Activated CD8-positive, alpha-beta T cell treated with anti-CD3 and anti-CD28 coated beads for 36 hours (primary cell): ENCODE measurements at regions not wholly inside any gene's neighbourhood (a gene's known extent, or its start where the extent isn't known, plus 50 kb on each side); places are given as distances from the start of the nearest gene placed in this dataset.

Source experiments
- ATAC-seq: fragments of 200-7000 bp; cut with Tn5 transposase; one replicate; pipeline ENCODE4 v1.10.0; 2021; ENCODE audit warnings: mild to moderate bottlenecking, moderate library complexity
- CTCF ChIA-PET: fragments of 350-600 bp; sonication (Branson Sonifier 250); formaldehyde crosslinking; loops from one replicate; lab custom pipeline; 2021; ENCODE audit warnings: antibody characterized with exemption; lab: Charles Lee
- POLR2A ChIA-PET: fragments of 350-600 bp; sonication (Branson Sonifier 250); formaldehyde crosslinking; loops from one replicate; lab custom pipeline; 2021; ENCODE audit warnings: antibody characterized with exemption; lab: Charles Lee
- DNase-seq: peaks from one replicate; pipeline ENCODE4 v3.0.0-alpha.2; 2020
- H3K27ac Mint-ChIP-seq: one replicate; pipeline ENCODE4 v1.8.0; 2021; ENCODE audit warnings: mild to moderate bottlenecking, mixed read lengths
- H3K27me3 Mint-ChIP-seq: one replicate; pipeline ENCODE4 v1.8.0; 2021; ENCODE audit warnings: mixed read lengths
- H3K36me3 Mint-ChIP-seq: one replicate; pipeline ENCODE4 v1.8.0; 2021; ENCODE audit warnings: low read depth, mixed read lengths
- H3K4me1 Mint-ChIP-seq: one replicate; pipeline ENCODE4 v1.8.0; 2021; ENCODE audit warnings: low read depth, mixed read lengths
- H3K4me3 Mint-ChIP-seq: one replicate; pipeline ENCODE4 v1.8.0; 2021; ENCODE audit warnings: mild to moderate bottlenecking, moderate library complexity, mixed read lengths
- H3K9me3 Mint-ChIP-seq: one replicate; pipeline ENCODE4 v1.8.0; 2021; ENCODE audit warnings: mixed read lengths
- intact Hi-C: fragments of 100-400 bp; cut with micrococcal nuclease; formaldehyde crosslinking; loops from one replicate; pipeline ENCODE4 v1.10.0; 2022
- TF ChIP-seq, protein P1 (sequence below): fragments of 200-600 bp; IDR thresholded peaks from one replicate; pipeline ENCODE4 v1.8.0; 2022; ENCODE audit warnings: antibody characterized with exemption, mild to moderate bottlenecking

DNA sequence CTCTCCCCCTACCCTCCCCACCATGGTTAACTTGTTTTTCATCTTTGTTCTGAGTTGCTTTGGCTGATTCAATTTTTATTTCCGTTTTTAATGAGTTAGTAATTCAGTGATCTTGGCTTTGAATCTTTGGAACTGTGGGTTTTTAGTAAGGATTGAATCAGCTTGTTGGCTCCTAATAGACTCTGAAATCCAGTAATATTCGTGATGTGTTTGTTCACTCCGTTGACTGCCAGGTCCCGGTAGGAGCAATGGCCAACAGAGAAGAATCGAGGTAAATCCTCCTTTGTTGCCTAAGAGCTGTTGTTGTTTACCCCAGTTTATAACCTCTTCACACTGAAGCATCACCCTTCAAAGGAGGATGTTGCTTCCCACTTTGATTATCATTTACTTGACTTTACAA is 92.7 kb downstream of the PCSK1 start:
- TF ChIP-seq, protein P1, sequence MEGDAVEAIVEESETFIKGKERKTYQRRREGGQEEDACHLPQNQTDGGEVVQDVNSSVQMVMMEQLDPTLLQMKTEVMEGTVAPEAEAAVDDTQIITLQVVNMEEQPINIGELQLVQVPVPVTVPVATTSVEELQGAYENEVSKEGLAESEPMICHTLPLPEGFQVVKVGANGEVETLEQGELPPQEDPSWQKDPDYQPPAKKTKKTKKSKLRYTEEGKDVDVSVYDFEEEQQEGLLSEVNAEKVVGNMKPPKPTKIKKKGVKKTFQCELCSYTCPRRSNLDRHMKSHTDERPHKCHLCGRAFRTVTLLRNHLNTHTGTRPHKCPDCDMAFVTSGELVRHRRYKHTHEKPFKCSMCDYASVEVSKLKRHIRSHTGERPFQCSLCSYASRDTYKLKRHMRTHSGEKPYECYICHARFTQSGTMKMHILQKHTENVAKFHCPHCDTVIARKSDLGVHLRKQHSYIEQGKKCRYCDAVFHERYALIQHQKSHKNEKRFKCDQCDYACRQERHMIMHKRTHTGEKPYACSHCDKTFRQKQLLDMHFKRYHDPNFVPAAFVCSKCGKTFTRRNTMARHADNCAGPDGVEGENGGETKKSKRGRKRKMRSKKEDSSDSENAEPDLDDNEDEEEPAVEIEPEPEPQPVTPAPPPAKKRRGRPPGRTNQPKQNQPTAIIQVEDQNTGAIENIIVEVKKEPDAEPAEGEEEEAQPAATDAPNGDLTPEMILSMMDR = no peak

DNA sequence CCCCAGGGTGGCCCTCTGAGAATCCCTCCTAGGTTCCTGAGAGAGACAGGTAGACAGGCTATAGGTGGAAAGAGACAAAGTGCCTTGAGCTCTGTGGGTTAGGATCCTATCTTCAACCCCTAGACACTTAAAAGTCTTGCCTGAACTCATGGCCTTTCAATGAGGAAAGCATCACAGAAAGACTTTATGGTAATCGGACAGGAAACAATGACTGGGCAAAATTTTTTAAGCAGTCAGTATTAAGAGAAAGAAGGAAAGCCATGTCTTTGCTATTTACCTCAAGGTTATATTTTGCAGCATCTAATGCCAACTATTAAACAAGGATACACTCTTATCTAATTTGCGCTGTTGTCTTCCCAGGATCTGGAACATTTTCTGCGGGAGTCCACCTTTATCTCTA is 93.2 kb downstream of the PCSK1 start:
- Mint-ChIP-seq H3K36me3 (no peaks in the 10 kb centered on the region), H3K4me1 (peaks cover 5% of the 10 kb centered on the region), H3K4me3 (no peak overlapping the region), H3K27ac (no peak overlapping the region), H3K27me3 (peaks cover 23% of the 10 kb centered on the region), H3K9me3 (no peaks in the 10 kb centered on the region)
- TF ChIP-seq, protein P1 = no peak
- POLR2A ChIA-PET = no interaction called here
- CTCF ChIA-PET = interaction anchor here (2.1 to 8.1 kb wide), 2 partner anchors 261 to 481 kb away, joined by 7 to 108 read pairs; no protein-coding TSS in a partner anchor
- intact Hi-C loops = loop anchor here (10.0 kb wide), 1 partner anchor 555 kb away; no protein-coding TSS in a partner anchor
- DNase-seq (no peak), ATAC-seq (no peak)

More for the DNA sequence above, 92.7 kb downstream of the PCSK1 start:
- Mint-ChIP-seq H3K27ac (no peak overlapping the region), H3K9me3 (no peaks in the 10 kb centered on the region), H3K36me3 (no peaks in the 10 kb centered on the region), H3K4me3 (no peak overlapping the region), H3K27me3 (peaks cover 23% of the 10 kb centered on the region), H3K4me1 (peaks cover 9% of the 10 kb centered on the region)
- intact Hi-C loops = no loop called here
- DNase-seq = no peak
- ATAC-seq = no peak
- ChIA-PET POLR2A (no interaction called here), CTCF (interaction anchor here (0.9 to 8.1 kb wide), 4 partner anchors 261 to 559 kb away, joined by 3 to 108 read pairs (median 5); no protein-coding TSS in a partner anchor)

DNA sequence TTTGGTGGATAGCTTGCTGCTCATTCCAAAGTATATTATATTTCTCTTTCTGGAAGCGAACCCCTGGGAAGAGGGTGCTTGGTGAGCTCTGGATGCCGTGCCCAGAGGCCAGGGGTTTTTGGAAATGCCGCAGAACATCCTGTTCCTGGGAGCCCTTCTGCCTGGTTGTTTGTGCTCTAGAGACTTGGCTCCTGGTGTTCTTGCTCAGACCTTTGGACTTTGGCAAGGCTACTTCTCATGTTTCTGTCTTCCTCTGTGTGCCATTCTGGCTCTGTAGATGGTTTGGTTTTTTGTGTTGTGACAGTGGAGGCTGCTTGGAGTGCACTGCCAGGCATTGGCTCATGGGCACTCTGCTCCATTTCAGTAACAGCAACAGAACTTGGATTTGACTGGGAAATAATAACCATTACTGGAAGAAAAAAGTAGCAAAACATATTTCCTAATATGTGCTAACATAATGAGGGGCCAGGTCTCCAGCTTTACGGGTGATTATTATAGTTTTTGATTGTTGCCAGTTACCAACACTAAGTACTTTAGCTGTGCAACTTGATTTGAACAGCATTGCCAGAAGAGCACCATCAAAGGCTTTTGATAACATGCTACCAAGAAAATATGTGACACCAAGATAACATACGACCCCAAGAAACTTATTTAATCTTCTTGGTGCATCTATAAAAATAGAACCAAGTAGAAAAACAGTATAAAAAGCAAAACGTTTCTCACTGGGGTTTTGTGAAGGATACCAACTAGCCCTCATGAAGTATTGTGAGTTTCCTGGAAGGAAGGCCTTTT is 94.2 kb downstream of the PCSK1 start:
- CTCF ChIA-PET = interaction anchor here (1.0 to 8.1 kb wide), 5 partner anchors 15 to 483 kb away, joined by 3 to 108 read pairs (median 7); no protein-coding TSS in a partner anchor
- no peak for ATAC-seq
- DNase-seq = no peak
- Mint-ChIP-seq H3K27me3 (peaks cover 23% of the 10 kb centered on the region), H3K4me3 (no peak overlapping the region), H3K36me3 (no peaks in the 10 kb centered on the region), H3K27ac (no peak overlapping the region), H3K4me1 (no peaks in the 10 kb centered on the region), H3K9me3 (no peaks in the 10 kb centered on the region)
- intact Hi-C loops = loop anchor here (10.0 kb wide), 1 partner anchor 554 kb away; no protein-coding TSS in a partner anchor
- TF ChIP-seq, protein P1 = no peak
- POLR2A ChIA-PET = interaction anchor here (0.6 kb wide), 1 partner anchor 336 kb away, joined by 3 read pairs; no protein-coding TSS in a partner anchor

DNA sequence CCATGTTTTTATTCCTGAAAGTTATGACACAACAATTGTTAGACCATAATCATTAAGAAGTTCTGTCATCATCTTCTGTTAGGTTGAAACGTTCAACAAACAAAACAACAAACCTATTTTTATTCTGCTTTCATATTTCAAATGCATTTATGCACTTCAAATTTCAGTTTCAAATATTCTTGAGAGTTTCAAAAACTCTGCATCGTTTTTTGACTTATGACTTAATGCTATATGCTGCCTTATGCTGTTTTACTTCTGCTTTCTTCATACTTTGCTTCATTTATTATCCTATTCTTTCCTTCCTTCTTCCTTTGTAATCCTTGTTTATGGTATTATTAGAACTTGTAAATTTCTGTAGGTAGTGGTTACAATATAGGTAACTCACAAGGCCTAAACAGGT is 95.0 kb downstream of the PCSK1 start:
- Mint-ChIP-seq H3K27me3 (peaks cover 19% of the 10 kb centered on the region), H3K9me3 (no peaks in the 10 kb centered on the region), H3K27ac (no peak overlapping the region), H3K36me3 (no peaks in the 10 kb centered on the region), H3K4me1 (no peaks in the 10 kb centered on the region), H3K4me3 (no peak overlapping the region)
- ChIA-PET CTCF (interaction anchor here (1.0 to 4.2 kb wide), 6 partner anchors 15 to 498 kb away, joined by 3 to 53 read pairs (median 24); partner anchors contain the start of gene ELL2), POLR2A (interaction anchor here (0.6 kb wide), 1 partner anchor 337 kb away, joined by 3 read pairs; no protein-coding TSS in a partner anchor)
- ATAC-seq = no peak
- no peak for DNase-seq
- intact Hi-C loops = loop anchor here (10.0 kb wide), 1 partner anchor 553 kb away; no protein-coding TSS in a partner anchor
- TF ChIP-seq, protein P1 = no peak
